H9 (cell line): ENCODE measurements at regions not wholly inside any gene's neighbourhood (a gene's known extent, or its start where the extent isn't known, plus 50 kb on each side); places are given as distances from the start of the nearest gene placed in this dataset.

Source experiments
- DNase-seq: peaks from one replicate; pipeline ENCODE4 v3.0.0-alpha.2; 2017
- H2AFZ ChIP-seq: one replicate; pipeline ENCODE4 v1.6.1; 2013; ENCODE audit warnings: mild to moderate bottlenecking, low read length, control low read depth, moderate library complexity
- H2AK5ac ChIP-seq: 2 replicates; pipeline ENCODE4 v1.6.1; 2013; ENCODE audit warnings: low read length, control low read depth, mixed read lengths; ENCODE audit not compliant: insufficient read length
- H2BK120ac ChIP-seq: one replicate; pipeline ENCODE4 v1.6.1; 2013; ENCODE audit warnings: low read depth, mild to moderate bottlenecking, low read length, control low read depth, inconsistent platforms; ENCODE audit not compliant: poor library complexity, severe bottlenecking
- H2BK12ac ChIP-seq: 2 replicates; pipeline ENCODE4 v1.6.1; 2013; ENCODE audit warnings: low read length, control low read depth, mixed read lengths, low read depth; ENCODE audit not compliant: insufficient read length
- H2BK15ac ChIP-seq: 2 replicates; pipeline ENCODE4 v1.6.1; 2013; ENCODE audit warnings: low read depth, low read length, control low read depth
- H2BK20ac ChIP-seq: one replicate; pipeline ENCODE4 v1.6.1; 2013; ENCODE audit warnings: low read depth, mild to moderate bottlenecking, low read length, control low read depth, inconsistent platforms; ENCODE audit not compliant: poor library complexity, severe bottlenecking
- H2BK5ac ChIP-seq: 2 replicates; pipeline ENCODE4 v1.6.1; 2013; ENCODE audit warnings: low read length, control low read depth, mixed read lengths; ENCODE audit not compliant: insufficient read length
- H3K14ac ChIP-seq: 2 replicates; pipeline ENCODE4 v1.6.1; 2013; ENCODE audit warnings: low read length, control low read depth; ENCODE audit not compliant: insufficient read depth
- H3K18ac ChIP-seq: 2 replicates; pipeline ENCODE4 v1.6.1; 2013; ENCODE audit warnings: low read depth, mild to moderate bottlenecking, mixed read lengths, low read length, control low read depth; ENCODE audit not compliant: insufficient read length
- H3K23ac ChIP-seq: 2 replicates; pipeline ENCODE4 v1.6.1; 2013; ENCODE audit warnings: low read length, control low read depth, mixed read lengths, low read depth; ENCODE audit not compliant: insufficient read length
- H3K23me2 ChIP-seq: 2 replicates; pipeline ENCODE4 v1.6.1; 2013; ENCODE audit warnings: low read depth, mild to moderate bottlenecking, mixed read lengths, low read length, control low read depth; ENCODE audit not compliant: insufficient read length, poor library complexity, severe bottlenecking
- H3K27ac ChIP-seq: 2 replicates; pipeline ENCODE4 v1.5.1; 2013; ENCODE audit warnings: low read length, control low read depth, mixed read lengths, low read depth; ENCODE audit not compliant: insufficient read length
- H3K27me3 ChIP-seq: 2 replicates; pipeline ENCODE4 v1.6.1; 2013; ENCODE audit warnings: low read length, control low read depth, inconsistent platforms; ENCODE audit not compliant: insufficient read depth
- H3K4ac ChIP-seq: 2 replicates; pipeline ENCODE4 v1.6.1; 2013; ENCODE audit warnings: low read depth, mild to moderate bottlenecking, control low read depth, inconsistent platforms, low read length, moderate library complexity
- H3K4me1 ChIP-seq: 2 replicates; pipeline ENCODE4 v1.6.1; 2013; ENCODE audit warnings: low read length, control low read depth, inconsistent platforms; ENCODE audit not compliant: insufficient read depth
- H3K4me2 ChIP-seq: 2 replicates; pipeline ENCODE4 v1.6.1; 2013; ENCODE audit warnings: low read length, control low read depth, mixed read lengths; ENCODE audit not compliant: insufficient read length, insufficient read depth
- H3K56ac ChIP-seq: 2 replicates; pipeline ENCODE4 v1.6.1; 2013; ENCODE audit warnings: low read depth, mild to moderate bottlenecking, mixed read lengths, low read length, control low read depth; ENCODE audit not compliant: insufficient read length
- H3K79me1 ChIP-seq: 2 replicates; pipeline ENCODE4 v1.6.1; 2013; ENCODE audit warnings: low read depth, mild to moderate bottlenecking, moderate library complexity, low read length, control low read depth, inconsistent platforms; ENCODE audit not compliant: insufficient read depth, poor library complexity, severe bottlenecking
- H3K79me2 ChIP-seq: 2 replicates; pipeline ENCODE4 v1.6.1; 2013; ENCODE audit warnings: low read length, control low read depth, inconsistent platforms; ENCODE audit not compliant: insufficient read depth
- H3K9ac ChIP-seq: 2 replicates; pipeline ENCODE4 v1.6.1; 2013; ENCODE audit warnings: low read length, control low read depth, mixed read lengths; ENCODE audit not compliant: insufficient read length; ENCODE audit errors: extremely low read depth
- H3K9me3 ChIP-seq: one replicate; pipeline ENCODE4 v1.6.1; 2013; ENCODE audit warnings: low read depth, low read length, inconsistent platforms; ENCODE audit not compliant: control insufficient read depth
- H3T11ph ChIP-seq: one replicate; pipeline ENCODE4 v1.6.1; 2013; ENCODE audit warnings: mild to moderate bottlenecking, low read length, control low read depth, inconsistent platforms
- H4K20me1 ChIP-seq: one replicate; pipeline ENCODE4 v1.6.1; 2013; ENCODE audit not compliant: control insufficient read depth, insufficient read length, insufficient read depth
- H4K5ac ChIP-seq: 2 replicates; pipeline ENCODE4 v1.6.1; 2013; ENCODE audit warnings: low read depth, mild to moderate bottlenecking, mixed read lengths, low read length, control low read depth; ENCODE audit not compliant: insufficient read length
- H4K8ac ChIP-seq: replicated peaks from 2 replicates; pipeline ENCODE4 v1.6.1; 2013; ENCODE audit warnings: low read length, control low read depth, mixed read lengths, low read depth; ENCODE audit not compliant: insufficient read length
- H4K91ac ChIP-seq: 2 replicates; pipeline ENCODE4 v1.6.1; 2013; ENCODE audit warnings: low read depth, mild to moderate bottlenecking, moderate library complexity, mixed read lengths, low read length, control low read depth; ENCODE audit not compliant: insufficient read length
- H3K27ac Mint-ChIP-seq, 3 experiments: 2 replicates in 2 of 3; 3 replicates in 1 of 3; pipeline ENCODE4 v1.8.0; 2020 to 2021; ENCODE audit warnings: mixed read lengths in 3 of 3, mild to moderate bottlenecking in 1 of 3, moderate library complexity in 1 of 3
- H3K27me3 Mint-ChIP-seq: 2 replicates; pipeline ENCODE4 v1.8.0; 2021; ENCODE audit warnings: low read depth, mild to moderate bottlenecking, moderate library complexity, mixed read lengths
- H3K36me3 Mint-ChIP-seq, 3 experiments: 2 replicates in 2 of 3; 3 replicates in 1 of 3; pipeline ENCODE4 v1.8.0; 2020 to 2021; ENCODE audit warnings: low read depth in 3 of 3, mixed read lengths in 3 of 3; ENCODE audit not compliant: insufficient read depth in 1 of 3
- H3K4me1 Mint-ChIP-seq, 2 experiments: 2 replicates each; pipeline ENCODE4 v1.8.0; 2020; ENCODE audit warnings: mixed read lengths in 2 of 2
- H3K4me3 Mint-ChIP-seq, 2 experiments: 2 replicates in 1 of 2; 3 replicates in 1 of 2; pipeline ENCODE4 v1.8.0; 2020 to 2021; ENCODE audit warnings: mild to moderate bottlenecking in 2 of 2, mixed read lengths in 2 of 2, moderate library complexity in 1 of 2
- H3K9me3 Mint-ChIP-seq, 2 experiments: 2 replicates in 1 of 2; 3 replicates in 1 of 2; pipeline ENCODE4 v1.8.0; 2020; ENCODE audit warnings: mild to moderate bottlenecking in 2 of 2, mixed read lengths in 2 of 2, moderate library complexity in 1 of 2
- WGBS: extraction: QIAGEN DNeasy Blood & Tissue Kit; methylation state at CpG from one replicate; pipeline ENCODE4 v1.1.7; 2013; ENCODE audit warnings: missing lambda C conversion rate, low lambda C conversion rate, mixed read lengths; ENCODE audit not compliant: insufficient read length; ENCODE audit errors: extremely low coverage; 5-methylcytosine and 5-hydroxymethylcytosine counted together
- TF ChIP-seq, protein P1 (sequence below): fragments of 200-600 bp; sonication (generic); conservative IDR thresholded peaks from 3 replicates; pipeline ENCODE4 v1.8.0; 2021; ENCODE audit warnings: antibody characterized with exemption, mild to moderate bottlenecking

DNA sequence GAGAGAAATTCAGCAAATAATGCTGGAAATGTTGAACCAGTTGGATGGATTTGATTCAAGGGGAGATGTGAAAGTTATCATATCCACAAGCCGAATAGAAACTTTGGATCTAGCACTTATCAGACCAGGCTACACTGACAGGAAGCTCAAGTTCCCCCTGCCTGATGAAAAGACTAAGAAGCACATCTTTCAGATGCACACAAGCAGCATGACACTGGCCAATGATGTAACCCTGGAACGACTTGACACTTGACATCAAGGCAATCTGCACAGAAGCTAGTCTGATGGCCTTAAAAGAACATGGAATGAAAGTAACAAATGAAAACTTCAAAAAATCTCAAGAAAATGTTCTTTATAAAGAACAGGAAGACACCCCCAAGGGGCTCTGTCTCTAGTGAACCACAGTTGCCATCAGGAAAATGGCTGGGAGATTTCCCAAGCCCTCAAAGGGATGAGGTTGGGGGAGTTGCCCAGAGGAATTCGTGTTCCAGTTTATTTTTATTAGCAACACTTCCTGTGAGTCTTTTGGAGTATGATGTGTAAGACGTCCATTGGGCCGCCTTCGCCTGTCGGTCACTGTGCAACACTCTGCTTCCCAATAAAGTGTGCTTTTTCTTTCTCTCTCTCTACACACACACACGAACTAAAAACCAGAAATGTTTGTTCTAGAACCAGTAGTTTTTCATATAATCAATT is 200.0 kb downstream of the HIBADH start:
- no peak for DNase-seq
- H3K27me3 Mint-ChIP-seq: peaks cover 6% of the 10 kb centered on the region
- no peak overlapping the region for H3K14ac ChIP-seq
- H3K4me3 Mint-ChIP-seq: no peak overlapping the region
- no peaks in the 10 kb centered on the region for H3K79me1 ChIP-seq
- no peaks in the 10 kb centered on the region for H3K9me3 ChIP-seq
- TF ChIP-seq, protein P1, sequence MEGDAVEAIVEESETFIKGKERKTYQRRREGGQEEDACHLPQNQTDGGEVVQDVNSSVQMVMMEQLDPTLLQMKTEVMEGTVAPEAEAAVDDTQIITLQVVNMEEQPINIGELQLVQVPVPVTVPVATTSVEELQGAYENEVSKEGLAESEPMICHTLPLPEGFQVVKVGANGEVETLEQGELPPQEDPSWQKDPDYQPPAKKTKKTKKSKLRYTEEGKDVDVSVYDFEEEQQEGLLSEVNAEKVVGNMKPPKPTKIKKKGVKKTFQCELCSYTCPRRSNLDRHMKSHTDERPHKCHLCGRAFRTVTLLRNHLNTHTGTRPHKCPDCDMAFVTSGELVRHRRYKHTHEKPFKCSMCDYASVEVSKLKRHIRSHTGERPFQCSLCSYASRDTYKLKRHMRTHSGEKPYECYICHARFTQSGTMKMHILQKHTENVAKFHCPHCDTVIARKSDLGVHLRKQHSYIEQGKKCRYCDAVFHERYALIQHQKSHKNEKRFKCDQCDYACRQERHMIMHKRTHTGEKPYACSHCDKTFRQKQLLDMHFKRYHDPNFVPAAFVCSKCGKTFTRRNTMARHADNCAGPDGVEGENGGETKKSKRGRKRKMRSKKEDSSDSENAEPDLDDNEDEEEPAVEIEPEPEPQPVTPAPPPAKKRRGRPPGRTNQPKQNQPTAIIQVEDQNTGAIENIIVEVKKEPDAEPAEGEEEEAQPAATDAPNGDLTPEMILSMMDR: no peak
- no peaks in the 10 kb centered on the region for H3K23me2 ChIP-seq
- H3K4me2 ChIP-seq: no peak overlapping the region
- H3K36me3 Mint-ChIP-seq: no peaks in the 10 kb centered on the region
- H2BK120ac ChIP-seq: no peak overlapping the region
- no peaks in the 10 kb centered on the region for H3K79me2 ChIP-seq
- no peak overlapping the region for H4K91ac ChIP-seq
- H3T11ph ChIP-seq: no peak overlapping the region
- H2BK5ac ChIP-seq: no peak overlapping the region
- H3K4me1 ChIP-seq: no peaks in the 10 kb centered on the region
- H2AK5ac ChIP-seq: no peak overlapping the region
- H3K27me3 ChIP-seq: no peaks in the 10 kb centered on the region
- H2BK20ac ChIP-seq: no peak overlapping the region
- H3K23ac ChIP-seq: no peak overlapping the region
- H3K4me1 Mint-ChIP-seq: peaks cover 2 to 11% of the 10 kb centered on the region in 2 experiments
- H3K27ac ChIP-seq: no peak overlapping the region
- H3K9me3 Mint-ChIP-seq: no peaks in the 10 kb centered on the region
- no peak overlapping the region for H3K18ac ChIP-seq
- H4K20me1 ChIP-seq: no peaks in the 10 kb centered on the region
- H4K8ac ChIP-seq: no peak overlapping the region
- no CpG with 5 or more reads among the region's 8 CpGs for WGBS
- H4K5ac ChIP-seq: no peak overlapping the region
- no peak overlapping the region for H3K9ac ChIP-seq
- H2BK12ac ChIP-seq: no peak overlapping the region
- no peak overlapping the region for H2AFZ ChIP-seq
- H2BK15ac ChIP-seq: no peak overlapping the region
- no peak overlapping the region for H3K27ac Mint-ChIP-seq
- H3K4ac ChIP-seq: no peak overlapping the region
- H3K56ac ChIP-seq: no peak overlapping the region
